ENCODE measurements at regions not wholly inside any gene's neighbourhood (a gene's known extent, or its start where the extent isn't known, plus 50 kb on each side); places are given as distances from the start of the nearest gene placed in this dataset.

DNA sequence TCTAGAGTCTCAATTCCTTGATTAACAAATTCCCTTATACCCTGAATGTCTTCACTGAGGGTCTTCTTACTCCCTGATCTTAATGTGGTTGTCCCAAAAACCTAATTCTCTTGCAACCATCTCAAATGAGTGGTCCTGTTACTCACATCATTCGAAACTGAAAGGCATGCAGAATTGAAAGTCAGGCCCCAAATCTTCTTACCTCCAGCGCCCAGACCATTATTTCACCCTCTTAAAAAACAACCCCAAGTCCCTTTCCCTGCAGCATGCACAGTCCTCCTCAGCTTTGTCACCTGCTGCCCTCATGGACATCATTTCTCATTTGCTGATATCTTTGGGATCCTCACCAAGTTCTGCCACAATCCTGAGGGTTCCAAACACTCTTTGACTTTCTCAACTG lies 230.1 kb downstream of the SEC16B start:
- TF ChIP-seq POLR2A (IDR thresholded peaks at IDR 0.05), result no peak
- TF ChIP-seq, protein P1, sequence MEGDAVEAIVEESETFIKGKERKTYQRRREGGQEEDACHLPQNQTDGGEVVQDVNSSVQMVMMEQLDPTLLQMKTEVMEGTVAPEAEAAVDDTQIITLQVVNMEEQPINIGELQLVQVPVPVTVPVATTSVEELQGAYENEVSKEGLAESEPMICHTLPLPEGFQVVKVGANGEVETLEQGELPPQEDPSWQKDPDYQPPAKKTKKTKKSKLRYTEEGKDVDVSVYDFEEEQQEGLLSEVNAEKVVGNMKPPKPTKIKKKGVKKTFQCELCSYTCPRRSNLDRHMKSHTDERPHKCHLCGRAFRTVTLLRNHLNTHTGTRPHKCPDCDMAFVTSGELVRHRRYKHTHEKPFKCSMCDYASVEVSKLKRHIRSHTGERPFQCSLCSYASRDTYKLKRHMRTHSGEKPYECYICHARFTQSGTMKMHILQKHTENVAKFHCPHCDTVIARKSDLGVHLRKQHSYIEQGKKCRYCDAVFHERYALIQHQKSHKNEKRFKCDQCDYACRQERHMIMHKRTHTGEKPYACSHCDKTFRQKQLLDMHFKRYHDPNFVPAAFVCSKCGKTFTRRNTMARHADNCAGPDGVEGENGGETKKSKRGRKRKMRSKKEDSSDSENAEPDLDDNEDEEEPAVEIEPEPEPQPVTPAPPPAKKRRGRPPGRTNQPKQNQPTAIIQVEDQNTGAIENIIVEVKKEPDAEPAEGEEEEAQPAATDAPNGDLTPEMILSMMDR (IDR thresholded peaks at IDR 0.05), result no peak

Measured in breast epithelium (tissue), 3 donors.